GM12892 (cell line): ENCODE measurements at regions not wholly inside any gene's neighbourhood (a gene's known extent, or its start where the extent isn't known, plus 50 kb on each side); places are given as distances from the start of the nearest gene placed in this dataset.

ENCODE experiments used
- POLR2A ChIP-seq: IDR thresholded peaks from 2 replicates; pipeline ENCODE4 v1.6.1; 2011; ENCODE audit warnings: low read depth, low read length, control low read depth
- POLR2AphosphoS5 ChIP-seq: IDR thresholded peaks from 2 replicates; pipeline ENCODE4 v1.6.1; 2011; ENCODE audit warnings: low read depth, low read length, control low read depth

- TF ChIP-seq POLR2A (no peak), POLR2AphosphoS5 (no peak)
These were observed 153.8 kb upstream of the LSM14A start for GRCh38 chr19:34018546-34018945.
